Peyer's patch (tissue), 4 donors: ENCODE measurements at regions not wholly inside any gene's neighbourhood (a gene's known extent, or its start where the extent isn't known, plus 50 kb on each side); places are given as distances from the start of the nearest gene placed in this dataset.

Source experiments
- DNase-seq, 3 donors: peaks; one replicate each; pipeline ENCODE4 v3.0.0-alpha.2; 2017 to 2019
- H3K27ac ChIP-seq, 4 donors: fragments of 200-600 bp; sonication (generic); one replicate each; pipeline ENCODE4 v1.5.1; 2016 to 2019
- H3K27me3 ChIP-seq, 2 donors: fragments of 200-600 bp; sonication (generic); one replicate each; pipeline ENCODE4 v1.5.1; 2019
- H3K36me3 ChIP-seq, 3 donors: fragments of 200-600 bp; sonication (generic); one replicate each; pipeline ENCODE4 v1.5.1; 2016 to 2019
- H3K4me1 ChIP-seq, 4 donors: fragments of 200-600 bp; sonication (generic); one replicate each; pipeline ENCODE4 v1.5.1; 2016 to 2019
- H3K4me3 ChIP-seq, 4 donors: fragments of 200-600 bp; sonication (generic); 1 replicate in 3 of 4; 2 replicates in 1 of 4; pipeline ENCODE4 v1.5.1; 2016 to 2019; ENCODE audit warnings: mild to moderate bottlenecking in 1 of 4
- H3K9me3 ChIP-seq, 4 donors: fragments of 200-600 bp; sonication (generic); one replicate each; pipeline ENCODE4 v1.5.1; 2016 to 2019; ENCODE audit warnings: mild to moderate bottlenecking in 1 of 4
- CTCF ChIP-seq, 6 experiments: fragments of 450-650 bp in 4 of 6; fragments of 200-600 bp in 2 of 6; sonication (generic) in 1 of 6; IDR thresholded peaks; one replicate each; pipeline ENCODE4 v1.5.1; 2017 to 2019; ENCODE audit warnings: antibody characterized with exemption in 6 of 6, mild to moderate bottlenecking in 3 of 6, moderate library complexity in 1 of 6
- POLR2A ChIP-seq, 2 donors: fragments of 450-650 bp; IDR thresholded peaks; one replicate each; pipeline ENCODE4 v1.5.1; 2017; ENCODE audit warnings: antibody characterized with exemption in 2 of 2, mild to moderate bottlenecking in 2 of 2, moderate library complexity in 2 of 2

DNA sequence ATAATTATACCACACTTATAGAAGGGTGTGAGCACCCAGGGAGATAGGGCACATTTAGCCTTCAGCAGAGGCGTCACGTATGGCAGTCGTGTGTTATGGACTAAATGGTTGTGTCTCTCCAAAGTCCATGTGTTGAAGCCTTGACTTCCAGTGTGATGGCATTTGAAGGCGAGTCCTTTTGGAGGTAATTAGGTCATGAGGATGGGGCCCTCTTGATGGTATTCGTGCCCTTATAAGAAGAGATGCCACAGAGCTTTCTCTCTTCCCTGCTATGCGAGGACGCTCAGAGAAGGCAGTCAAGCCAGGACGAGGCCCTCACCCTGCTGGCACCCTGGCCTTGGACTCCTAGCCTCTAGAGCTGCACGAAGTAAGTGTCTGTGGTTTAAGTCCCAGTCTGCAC, 375.0 kb upstream of the C1orf174 start:
- Histone ChIP-seq H3K4me1 (no peaks in the 10 kb centered on the region), H3K9me3 (peaks cover 0 to 19% (median 1%) of the 10 kb centered on the region in 4 donors), H3K27me3 (no peaks in the 10 kb centered on the region), H3K4me3 (no peak overlapping the region), H3K27ac (no peak overlapping the region), H3K36me3 (no peaks in the 10 kb centered on the region)
- TF ChIP-seq POLR2A (IDR thresholded peaks at IDR 0.05), result no peak
- TF ChIP-seq CTCF (IDR thresholded peaks at IDR 0.05), result no peak
- no peak for DNase-seq

DNA sequence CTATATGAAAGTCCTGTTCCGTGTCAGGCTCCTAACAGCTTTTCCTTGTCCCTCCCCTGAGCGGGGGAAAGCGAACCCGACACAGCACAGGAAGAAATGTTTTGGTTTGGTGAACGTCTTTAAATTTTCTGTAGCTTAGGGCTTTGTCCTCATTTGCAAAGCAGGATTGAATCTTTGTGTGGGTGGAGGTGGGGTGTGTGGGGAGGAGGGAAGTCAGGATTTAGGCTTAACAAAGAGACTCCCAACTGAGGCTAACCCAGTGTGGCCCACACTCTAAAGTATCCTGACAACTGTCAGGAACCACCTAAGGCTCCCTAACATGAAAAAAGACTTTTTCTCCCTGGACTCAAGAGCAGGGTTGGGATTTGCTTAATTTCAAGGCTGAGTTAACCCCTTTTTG, 376.2 kb upstream of the C1orf174 start:
- Histone ChIP-seq H3K4me3 (no peak overlapping the region), H3K9me3 (peaks cover 0 to 19% (median 1%) of the 10 kb centered on the region in 4 donors), H3K27ac (no peak overlapping the region), H3K36me3 (no peaks in the 10 kb centered on the region), H3K27me3 (no peaks in the 10 kb centered on the region), H3K4me1 (no peaks in the 10 kb centered on the region)
- no peak for DNase-seq
- TF ChIP-seq POLR2A (IDR thresholded peaks at IDR 0.05) (no peak), CTCF (IDR thresholded peaks at IDR 0.05) (no peak)

DNA sequence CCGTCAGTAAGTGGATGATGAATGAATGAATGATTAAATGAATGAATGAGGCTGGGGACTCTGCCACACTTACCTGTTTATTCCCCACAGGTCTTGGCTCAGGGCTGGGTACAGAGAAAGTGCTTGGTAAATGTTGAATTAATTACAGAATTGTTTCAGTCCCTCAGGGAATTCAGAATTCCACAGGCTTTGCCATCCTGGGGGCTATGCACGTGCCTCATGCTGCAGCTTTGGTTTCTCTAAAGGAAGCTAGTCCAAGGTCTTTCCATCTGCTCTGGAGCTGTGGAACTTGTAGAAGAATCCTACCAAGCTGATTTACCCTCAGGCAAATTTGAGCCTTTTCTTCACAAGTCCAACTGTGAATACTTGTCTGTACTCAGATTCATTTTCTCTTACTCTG, 376.8 kb upstream of the AJAP1 start:
- DNase-seq, result no peak
- H3K27ac ChIP-seq, result no peak overlapping the region
- H3K4me3 ChIP-seq, result no peak overlapping the region
- H3K27me3 ChIP-seq, result no peaks in the 10 kb centered on the region
- H3K9me3 ChIP-seq, result peaks cover 0 to 19% (median 1%) of the 10 kb centered on the region in 4 donors
- H3K4me1 ChIP-seq, result no peaks in the 10 kb centered on the region
- TF ChIP-seq CTCF (IDR thresholded peaks at IDR 0.05), result no peak
- TF ChIP-seq POLR2A (IDR thresholded peaks at IDR 0.05), result no peak
- no peaks in the 10 kb centered on the region for H3K36me3 ChIP-seq

DNA sequence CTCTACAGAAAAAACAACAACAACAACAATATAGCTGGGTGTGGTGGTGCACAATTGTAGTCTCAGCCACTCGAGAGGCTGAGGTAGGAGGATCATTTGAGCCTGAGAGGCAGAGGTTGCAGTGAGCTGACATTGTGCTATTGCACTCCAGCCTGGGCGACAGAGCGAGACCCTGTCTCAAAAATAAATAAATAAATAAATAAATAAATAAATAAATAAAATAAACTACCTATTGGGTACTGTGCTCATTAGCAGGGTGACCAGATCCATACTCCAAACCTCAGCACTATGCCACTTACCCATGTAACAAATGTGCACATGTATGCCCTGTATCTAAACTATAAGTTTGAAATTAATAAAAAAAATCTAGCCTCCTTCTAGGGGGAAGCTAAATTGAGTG, 369.4 kb upstream of the AJAP1 start:
- no peak overlapping the region for H3K4me3 ChIP-seq
- TF ChIP-seq POLR2A (IDR thresholded peaks at IDR 0.05), result no peak
- no peak for TF ChIP-seq CTCF (IDR thresholded peaks at IDR 0.05)
- no peaks in the 10 kb centered on the region for H3K9me3 ChIP-seq
- H3K36me3 ChIP-seq, result no peaks in the 10 kb centered on the region
- H3K4me1 ChIP-seq, result no peaks in the 10 kb centered on the region
- no peak for DNase-seq
- no peaks in the 10 kb centered on the region for H3K27me3 ChIP-seq
- no peak overlapping the region for H3K27ac ChIP-seq

- H3K9me3 ChIP-seq, result no peaks in the 10 kb centered on the region
- H3K4me1 ChIP-seq, result no peaks in the 10 kb centered on the region
- H3K27ac ChIP-seq, result no peak overlapping the region
- TF ChIP-seq CTCF (IDR thresholded peaks at IDR 0.05), result no peak
- TF ChIP-seq POLR2A (IDR thresholded peaks at IDR 0.05), result no peak
- no peaks in the 10 kb centered on the region for H3K36me3 ChIP-seq
- no peak overlapping the region for H3K4me3 ChIP-seq
- DNase-seq, result no peak
- no peaks in the 10 kb centered on the region for H3K27me3 ChIP-seq
These were observed 361.5 kb upstream of the AJAP1 start for GRCh38 chr1:4292861-4293260.
